RCC 7860 (cell line): ENCODE measurements at regions not wholly inside any gene's neighbourhood (a gene's known extent, or its start where the extent isn't known, plus 50 kb on each side); places are given as distances from the start of the nearest gene placed in this dataset.
"Not testable (repeated sequence)": the region's sequence is repeated elsewhere in the genome, so short reads cannot be mapped to it uniquely, and the experiment has no call there.

Experiments
- DNase-seq: peaks from one replicate; pipeline ENCODE4 v3.0.0-alpha.2; 2015; ENCODE audit warnings: low spot score
- FAIRE-seq: peaks from 2 replicates; lab custom pipeline; 2012; peaks lifted over from hg19 to GRCh38; lab: Jason Lieb, UNC

GRCh38 chr14:106044515-106044914, 518.1 kb downstream of the TMEM121 start:
- no peak for DNase-seq
- FAIRE-seq, result no peak

GRCh38 chr14:106044949-106045596, 518.7 kb downstream of the TMEM121 start:
- FAIRE-seq, result no peak
- peak; percentile 45 for DNase-seq

GRCh38 chr14:106051796-106052195, 525.4 kb downstream of the TMEM121 start:
- DNase-seq (no peak), FAIRE-seq (no peak)

- no peak for FAIRE-seq
Observed at GRCh38 chr14:106055289-106055688, 528.9 kb downstream of the TMEM121 start.

GRCh38 chr14:106058342-106058741, 532.0 kb downstream of the TMEM121 start:
- FAIRE-seq (no peak), DNase-seq (no peak)

More at GRCh38 chr14:106055289-106055688, 528.9 kb downstream of the TMEM121 start:
- no peak for DNase-seq

- no peak for FAIRE-seq
- DNase-seq, result no peak
Observed at GRCh38 chr14:106060276-106060975, 534.0 kb downstream of the TMEM121 start.

GRCh38 chr14:106061877-106062500, 535.6 kb downstream of the TMEM121 start:
- FAIRE-seq, DNase-seq: not testable (repeated sequence)

- DNase-seq (no peak), FAIRE-seq (no peak)
Observed at GRCh38 chr14:106062502-106063272, 536.3 kb downstream of the TMEM121 start.

GRCh38 chr14:106067935-106068334, 541.6 kb downstream of the TMEM121 start:
- FAIRE-seq (no peak), DNase-seq (no peak)

GRCh38 chr14:106069804-106070625, 543.6 kb downstream of the TMEM121 start:
- DNase-seq (no peak), FAIRE-seq (no peak)

GRCh38 chr14:106080922-106081321, 554.5 kb downstream of the TMEM121 start:
- FAIRE-seq (no peak), DNase-seq (no peak)

GRCh38 chr14:106081721-106082120, 555.3 kb downstream of the TMEM121 start:
- FAIRE-seq, DNase-seq: not testable (repeated sequence)

- no peak for DNase-seq
Observed at GRCh38 chr14:106083082-106083481, 556.7 kb downstream of the TMEM121 start.

GRCh38 chr14:106087837-106088236, 561.5 kb downstream of the TMEM121 start:
- FAIRE-seq, result no peak
- no peak for DNase-seq

More at GRCh38 chr14:106083082-106083481, 556.7 kb downstream of the TMEM121 start:
- no peak for FAIRE-seq

- not testable (repeated sequence) for FAIRE-seq, DNase-seq
Observed at GRCh38 chr14:106088860-106089259, 562.5 kb downstream of the TMEM121 start.

- DNase-seq (peak; percentile 27), FAIRE-seq (no peak)
Observed at GRCh38 chr14:106094654-106095189, 568.3 kb downstream of the TMEM121 start.

GRCh38 chr14:106107703-106108102, 581.3 kb downstream of the TMEM121 start:
- FAIRE-seq, result no peak
- no peak for DNase-seq

- FAIRE-seq, result no peak
Observed at GRCh38 chr14:106109337-106109736, 583.0 kb downstream of the TMEM121 start.

GRCh38 chr14:106115401-106115800, 589.0 kb downstream of the TMEM121 start:
- DNase-seq, result no peak
- no peak for FAIRE-seq

More at GRCh38 chr14:106109337-106109736, 583.0 kb downstream of the TMEM121 start:
- no peak for DNase-seq
